Umbilical cord (tissue), 1 donor: ENCODE measurements at regions not wholly inside any gene's neighbourhood (a gene's known extent, or its start where the extent isn't known, plus 50 kb on each side); places are given as distances from the start of the nearest gene placed in this dataset.
"Not testable (repeated sequence)": the region's sequence is repeated elsewhere in the genome, so short reads cannot be mapped to it uniquely, and the experiment has no call there.

ENCODE experiments used
- DNase-seq: peaks from one replicate; pipeline ENCODE4 v3.0.0-alpha.2; 2015; ENCODE audit warnings: low spot score

GRCh38 chr1:103348136-103348535, 177.4 kb upstream of the RNPC3 start:
- DNase-seq = no peak

- no peak for DNase-seq
Observed at GRCh38 chr1:103344930-103345329, 180.6 kb upstream of the RNPC3 start.

GRCh38 chr1:103341377-103341880, 184.1 kb upstream of the RNPC3 start:
- no peak for DNase-seq

GRCh38 chr1:103337779-103338178, 187.7 kb upstream of the RNPC3 start:
- no peak for DNase-seq

GRCh38 chr1:103336408-103336807, 189.1 kb upstream of the RNPC3 start:
- no peak for DNase-seq

GRCh38 chr1:103333141-103333540, 192.4 kb upstream of the RNPC3 start:
- no peak for DNase-seq

GRCh38 chr1:103327054-103327719, 198.3 kb upstream of the RNPC3 start:
- no peak for DNase-seq

GRCh38 chr1:103326595-103326994, 198.9 kb upstream of the RNPC3 start:
- no peak for DNase-seq

- no peak for DNase-seq
Observed at GRCh38 chr1:103309786-103310185, 201.5 kb upstream of the COL11A1 start.

- DNase-seq = no peak
Observed at GRCh38 chr1:103307751-103308150, 199.4 kb upstream of the COL11A1 start.

GRCh38 chr1:103283841-103284669, 175.7 kb upstream of the COL11A1 start:
- peak; percentile 23 for DNase-seq

GRCh38 chr1:103283371-103283770, 175.0 kb upstream of the COL11A1 start:
- no peak for DNase-seq

- DNase-seq = no peak
Observed at GRCh38 chr1:103275725-103276124, 167.4 kb upstream of the COL11A1 start.

GRCh38 chr1:103274886-103275285, 166.6 kb upstream of the COL11A1 start:
- DNase-seq = no peak

- DNase-seq = no peak
Observed at GRCh38 chr1:103273106-103273505, 164.8 kb upstream of the COL11A1 start.

- DNase-seq = not testable (repeated sequence)
Observed at GRCh38 chr1:103271471-103271870, 163.1 kb upstream of the COL11A1 start.

GRCh38 chr1:103267893-103268292, 159.6 kb upstream of the COL11A1 start:
- no peak for DNase-seq

GRCh38 chr1:103267266-103267665, 158.9 kb upstream of the COL11A1 start:
- DNase-seq = no peak

GRCh38 chr1:103266036-103266435, 157.7 kb upstream of the COL11A1 start:
- DNase-seq = peak; percentile 54

- peak; percentile 31 for DNase-seq
Observed at GRCh38 chr1:103265551-103265950, 157.2 kb upstream of the COL11A1 start.

GRCh38 chr1:103259982-103260381, 151.7 kb upstream of the COL11A1 start:
- no peak for DNase-seq

GRCh38 chr1:103256490-103256889, 148.2 kb upstream of the COL11A1 start:
- DNase-seq = peak; percentile 6

- DNase-seq = no peak
Observed at GRCh38 chr1:103254691-103255090, 146.4 kb upstream of the COL11A1 start.
